B cell (primary cell): ENCODE measurements at regions not wholly inside any gene's neighbourhood (a gene's known extent, or its start where the extent isn't known, plus 50 kb on each side); places are given as distances from the start of the nearest gene placed in this dataset.
A peak's percentile ranks its signal among the peaks of the same experiment; 100 is the strongest.

Experiments used
- ATAC-seq: fragments of 200-7000 bp; cut with Tn5 transposase; one replicate; pipeline ENCODE4 v1.10.0; 2021; ENCODE audit warnings: low read depth, mild to moderate bottlenecking, moderate number of reproducible peaks, moderate library complexity
- CTCF ChIA-PET: fragments of 350-600 bp; sonication (Branson Sonifier 250); formaldehyde crosslinking; loops from one replicate; lab custom pipeline; 2021; ENCODE audit warnings: antibody characterized with exemption, inconsistent platforms; lab: Charles Lee
- POLR2A ChIA-PET: fragments of 350-600 bp; sonication (Branson Sonifier 250); formaldehyde crosslinking; loops from one replicate; lab custom pipeline; 2021; ENCODE audit warnings: antibody characterized with exemption; lab: Charles Lee
- DNase-seq: peaks from one replicate; pipeline ENCODE4 v3.0.0; 2013
- H2AFZ ChIP-seq: 2 replicates; pipeline ENCODE4 v1.6.1; 2012; ENCODE audit warnings: mild to moderate bottlenecking, low read depth, low read length; ENCODE audit not compliant: insufficient read depth, poor library complexity, severe bottlenecking
- H3K27ac ChIP-seq, 2 donors: 1 replicate in 1 of 2; 2 replicates in 1 of 2; pipeline ENCODE4 v1.5.1; 2012 to 2013; ENCODE audit warnings: low read length in 2 of 2, mild to moderate bottlenecking in 2 of 2, moderate library complexity in 1 of 2
- H3K27me3 ChIP-seq, 4 experiments: fragments of 200-600 bp in 1 of 4; sonication (generic) in 1 of 4; replicated peaks in 1 of 4; 1 replicate in 2 of 4; 2 replicates in 2 of 4; pipeline versions ENCODE4 v1.6.1 to v1.7.0; 2013 to 2016; ENCODE audit warnings: low read length in 3 of 4, mild to moderate bottlenecking in 2 of 4, mixed read lengths in 1 of 4, moderate library complexity in 1 of 4; ENCODE audit not compliant: insufficient read depth in 4 of 4, control insufficient read depth in 3 of 4; ENCODE audit errors: control extremely low read depth in 1 of 4
- H3K36me3 ChIP-seq, 2 experiments: replicated peaks in 1 of 2; 1 replicate in 1 of 2; 2 replicates in 1 of 2; pipeline versions ENCODE4 v1.6.1 to v1.7.1; 2013; ENCODE audit warnings: low read length in 1 of 2; ENCODE audit not compliant: insufficient read depth in 2 of 2, control insufficient read depth in 1 of 2; ENCODE audit errors: control extremely low read depth in 1 of 2, extremely low read depth in 1 of 2
- H3K4me1 ChIP-seq, 2 donors: fragments of 200-600 bp in 1 of 2; sonication (generic) in 1 of 2; 1 replicate in 1 of 2; 2 replicates in 1 of 2; pipeline versions ENCODE4 v1.5.1 to v1.6.1; 2013 to 2017; ENCODE audit warnings: low read length in 2 of 2; ENCODE audit not compliant: control insufficient read depth in 2 of 2, insufficient read depth in 2 of 2
- H3K4me2 ChIP-seq: replicated peaks from 2 replicates; pipeline ENCODE3; 2012; ENCODE audit warnings: mild to moderate bottlenecking, low read depth, low read length; ENCODE audit not compliant: poor library complexity, severe bottlenecking
- H3K4me3 ChIP-seq, 5 experiments: fragments of 200-600 bp in 1 of 5; sonication (generic) in 1 of 5; 1 replicate in 3 of 5; 2 replicates in 2 of 5; pipeline versions ENCODE4 v1.5.1 to v1.7.0; 2011 to 2016; ENCODE audit warnings: low read length in 4 of 5, mild to moderate bottlenecking in 4 of 5, low read depth in 2 of 5, control low read depth in 1 of 5, moderate library complexity in 1 of 5; ENCODE audit not compliant: insufficient read depth in 1 of 5; ENCODE audit errors: control extremely low read depth in 1 of 5, extremely low read depth in 1 of 5
- H3K79me2 ChIP-seq: fragments of 200-600 bp; sonication (generic); one replicate; pipeline ENCODE4 v1.6.0; 2016; ENCODE audit warnings: low read length; ENCODE audit not compliant: control insufficient read depth, insufficient read depth
- H3K9ac ChIP-seq: fragments of 200-600 bp; sonication (generic); 2 replicates; pipeline ENCODE4 v1.6.1; 2017; ENCODE audit warnings: mild to moderate bottlenecking, low read length, moderate library complexity
- H3K9me3 ChIP-seq, 3 donors: one replicate each; pipeline versions ENCODE4 v1.6.1 to v1.7.1; 2013; ENCODE audit warnings: low read length in 2 of 3; ENCODE audit not compliant: control insufficient read depth in 2 of 3, insufficient read depth in 1 of 3; ENCODE audit errors: control extremely low read depth in 1 of 3
- H4K20me1 ChIP-seq: 2 replicates; pipeline ENCODE4 v1.6.0; 2012; ENCODE audit warnings: mild to moderate bottlenecking, low read length; ENCODE audit not compliant: insufficient read depth, control insufficient read depth, poor library complexity, severe bottlenecking
- H3K27ac Mint-ChIP-seq: one replicate; pipeline ENCODE4 v1.8.0; 2021; ENCODE audit warnings: mixed read lengths
- H3K27me3 Mint-ChIP-seq: one replicate; pipeline ENCODE4 v1.8.0; 2021; ENCODE audit warnings: mixed read lengths
- H3K4me1 Mint-ChIP-seq: one replicate; pipeline ENCODE4 v1.8.0; 2021; ENCODE audit warnings: mixed read lengths
- H3K4me3 Mint-ChIP-seq: one replicate; pipeline ENCODE4 v1.8.0; 2021; ENCODE audit warnings: mixed read lengths
- H3K9me3 Mint-ChIP-seq: one replicate; pipeline ENCODE4 v1.8.0; 2022; ENCODE audit warnings: mixed read lengths; ENCODE audit not compliant: insufficient read depth
- EZH2 ChIP-seq: IDR thresholded peaks from 2 replicates; pipeline ENCODE4 v1.6.1; 2012; ENCODE audit warnings: borderline replicate concordance, low read depth, mild to moderate bottlenecking, moderate library complexity, low read length; ENCODE audit not compliant: insufficient read depth, poor library complexity, severe bottlenecking
- WGBS: methylation state at CpG from one replicate; pipeline ENCODE4 v1.1.5; 2013; ENCODE audit warnings: missing lambda C conversion rate; ENCODE audit not compliant: insufficient coverage; 5-methylcytosine and 5-hydroxymethylcytosine counted together
- intact Hi-C: fragments of 100-400 bp; cut with micrococcal nuclease; formaldehyde crosslinking; loops from one replicate; pipeline ENCODE4 v1.10.0; 2022
- TF ChIP-seq, protein P1 (sequence below): fragments of 200-600 bp; IDR thresholded peaks from one replicate; pipeline ENCODE4 v1.8.0; 2022; ENCODE audit warnings: antibody characterized with exemption, mild to moderate bottlenecking

- peaks cover 0 to 11% (median 0%) of the 10 kb centered on the region in 3 donors for H3K9me3 ChIP-seq
- H3K4me3 Mint-ChIP-seq, result no peak overlapping the region
- no peaks in the 10 kb centered on the region for H4K20me1 ChIP-seq
- no peak overlapping the region for H3K27ac ChIP-seq
- H3K4me3 ChIP-seq, result no peak overlapping the region
- H2AFZ ChIP-seq, result no peak overlapping the region
- intact Hi-C loops, result no loop called here
- TF ChIP-seq EZH2, result no peak
- TF ChIP-seq, protein P1, sequence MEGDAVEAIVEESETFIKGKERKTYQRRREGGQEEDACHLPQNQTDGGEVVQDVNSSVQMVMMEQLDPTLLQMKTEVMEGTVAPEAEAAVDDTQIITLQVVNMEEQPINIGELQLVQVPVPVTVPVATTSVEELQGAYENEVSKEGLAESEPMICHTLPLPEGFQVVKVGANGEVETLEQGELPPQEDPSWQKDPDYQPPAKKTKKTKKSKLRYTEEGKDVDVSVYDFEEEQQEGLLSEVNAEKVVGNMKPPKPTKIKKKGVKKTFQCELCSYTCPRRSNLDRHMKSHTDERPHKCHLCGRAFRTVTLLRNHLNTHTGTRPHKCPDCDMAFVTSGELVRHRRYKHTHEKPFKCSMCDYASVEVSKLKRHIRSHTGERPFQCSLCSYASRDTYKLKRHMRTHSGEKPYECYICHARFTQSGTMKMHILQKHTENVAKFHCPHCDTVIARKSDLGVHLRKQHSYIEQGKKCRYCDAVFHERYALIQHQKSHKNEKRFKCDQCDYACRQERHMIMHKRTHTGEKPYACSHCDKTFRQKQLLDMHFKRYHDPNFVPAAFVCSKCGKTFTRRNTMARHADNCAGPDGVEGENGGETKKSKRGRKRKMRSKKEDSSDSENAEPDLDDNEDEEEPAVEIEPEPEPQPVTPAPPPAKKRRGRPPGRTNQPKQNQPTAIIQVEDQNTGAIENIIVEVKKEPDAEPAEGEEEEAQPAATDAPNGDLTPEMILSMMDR, result no peak
- POLR2A ChIA-PET, result no interaction called here
- no peak for ATAC-seq
- no peaks in the 10 kb centered on the region for H3K36me3 ChIP-seq
- 100% methylated on average over 3 of the region's 3 CpGs for WGBS
- H3K4me2 ChIP-seq, result no peak overlapping the region
- H3K27me3 ChIP-seq, result no peaks in the 10 kb centered on the region
- no peaks in the 10 kb centered on the region for H3K4me1 ChIP-seq
- DNase-seq, result no peak
- no peak overlapping the region for H3K9ac ChIP-seq
- H3K4me1 Mint-ChIP-seq, result no peaks in the 10 kb centered on the region
- peaks cover 3% of the 10 kb centered on the region for H3K9me3 Mint-ChIP-seq
- no peak overlapping the region for H3K27ac Mint-ChIP-seq
- CTCF ChIA-PET, result no interaction called here
- no peaks in the 10 kb centered on the region for H3K27me3 Mint-ChIP-seq
- no peaks in the 10 kb centered on the region for H3K79me2 ChIP-seq
Measured at GRCh38 chr6:115545672-115545986, 515.1 kb downstream of the FRK start.

GRCh38 chr6:115544765-115545671, 515.7 kb downstream of the FRK start:
- no peaks in the 10 kb centered on the region for H3K36me3 ChIP-seq

More at GRCh38 chr6:115544765-115545671, 515.7 kb downstream of the FRK start:
- intact Hi-C loops, result no loop called here
- Mint-ChIP-seq H3K27ac (no peak overlapping the region), H3K9me3 (peaks cover 3% of the 10 kb centered on the region), H3K27me3 (no peaks in the 10 kb centered on the region), H3K4me1 (no peaks in the 10 kb centered on the region), H3K4me3 (no peak overlapping the region)
- H3K9ac ChIP-seq, result no peak overlapping the region
- DNase-seq (peak; percentile 1), ATAC-seq (no peak)
- no peak for TF ChIP-seq EZH2
- TF ChIP-seq, protein P1, result no peak
- H2AFZ ChIP-seq, result no peak overlapping the region
- no peaks in the 10 kb centered on the region for H3K4me1 ChIP-seq
- no peaks in the 10 kb centered on the region for H3K79me2 ChIP-seq
- no peak overlapping the region for H3K27ac ChIP-seq
- WGBS, result 90% methylated on average over 23 of the region's 23 CpGs
- H4K20me1 ChIP-seq, result no peaks in the 10 kb centered on the region
- H3K4me3 ChIP-seq, result no peak overlapping the region
- H3K4me2 ChIP-seq, result no peak overlapping the region
- peaks cover 0 to 11% (median 0%) of the 10 kb centered on the region in 3 donors for H3K9me3 ChIP-seq
- no peaks in the 10 kb centered on the region for H3K27me3 ChIP-seq
- ChIA-PET CTCF (no interaction called here), POLR2A (no interaction called here)
